ENCODE measurements at regions not wholly inside any gene's neighbourhood (a gene's known extent, or its start where the extent isn't known, plus 50 kb on each side); places are given as distances from the start of the nearest gene placed in this dataset.

GRCh38 chr3:117200962-117201361 is 491.4 kb downstream of the TUSC7 start:
- TF ChIP-seq NCOA2 (IDR thresholded peaks at IDR 0.05; ENCODE audit: partially characterized antibody in 2 of 2) (no peak), PKNOX1 (IDR thresholded peaks at IDR 0.05) (no peak), CTCF (IDR thresholded peaks at IDR 0.05 in 2 of 3, conservative IDR thresholded peaks at IDR 0.05 in 1 of 3; ENCODE audit: insufficient read depth in 2 of 3, low read depth in 1 of 3, low read length in 3 of 3) (no peak), PPARD (CRISPR knock-in tag; IDR thresholded peaks at IDR 0.05) (no peak), SAFB2 (IDR thresholded peaks at IDR 0.05; ENCODE audit: borderline replicate concordance, low read depth, low read length, severe bottlenecking) (no peak), ZNF507 (tag; conservative IDR thresholded peaks at IDR 0.05) (no peak), CHD4 (IDR thresholded peaks at IDR 0.05; ENCODE audit: insufficient read depth, insufficient replicate concordance, low read depth, low read length, poor library complexity, severe bottlenecking) (no peak), ETV5 (CRISPR knock-in tag; IDR thresholded peaks at IDR 0.05; ENCODE audit: low read depth) (no peak), ZNF830 (CRISPR knock-in tag; IDR thresholded peaks at IDR 0.05) (no peak), USF2 (CRISPR knock-in tag; IDR thresholded peaks at IDR 0.05) (no peak), POLR2A (conservative IDR thresholded peaks at IDR 0.05) (no peak), POLR2AphosphoS5 (IDR thresholded peaks at IDR 0.05; ENCODE audit: control insufficient read depth, insufficient read depth, low read depth, low read length) (no peak)

All from K562 (cell line).